GM12872 (cell line): ENCODE measurements at regions not wholly inside any gene's neighbourhood (a gene's known extent, or its start where the extent isn't known, plus 50 kb on each side); places are given as distances from the start of the nearest gene placed in this dataset.

Source experiments
- CTCF ChIP-seq: IDR thresholded peaks from 3 replicates; pipeline ENCODE4 v1.5.1; 2011; ENCODE audit warnings: low read depth, mild to moderate bottlenecking, low read length, moderate library complexity; ENCODE audit not compliant: insufficient read depth

GRCh38 chr7:119903085-119903484, 369.9 kb upstream of the KCND2 start:
- no peak for TF ChIP-seq CTCF

GRCh38 chr7:119905495-119905894, 367.5 kb upstream of the KCND2 start:
- no peak for TF ChIP-seq CTCF

- TF ChIP-seq CTCF, result no peak
These were observed 364.0 kb upstream of the KCND2 start for GRCh38 chr7:119908948-119909347.

GRCh38 chr7:119916501-119916900, 356.5 kb upstream of the KCND2 start:
- TF ChIP-seq CTCF, result no peak

GRCh38 chr7:119918185-119918584, 354.8 kb upstream of the KCND2 start:
- no peak for TF ChIP-seq CTCF

GRCh38 chr7:119919986-119920385, 353.0 kb upstream of the KCND2 start:
- no peak for TF ChIP-seq CTCF

- no peak for TF ChIP-seq CTCF
These were observed 347.2 kb upstream of the KCND2 start for GRCh38 chr7:119925581-119926289.
